CD4-positive, alpha-beta T cell treated with Interleukin-21 for 1 hour (primary cell): ENCODE measurements at regions not wholly inside any gene's neighbourhood (a gene's known extent, or its start where the extent isn't known, plus 50 kb on each side); places are given as distances from the start of the nearest gene placed in this dataset.

Source experiments
- DNase-seq: peaks from one replicate; pipeline ENCODE4 v3.0.0-alpha.2; 2020

GRCh38 chr2:240362826-240363745 is 72.4 kb upstream of the GPC1 start:
- no peak for DNase-seq

GRCh38 chr2:240363746-240364581 is 71.5 kb upstream of the GPC1 start:
- no peak for DNase-seq

GRCh38 chr2:240364582-240364960 is 70.9 kb upstream of the GPC1 start:
- no peak for DNase-seq

- no peak for DNase-seq
Measured at GRCh38 chr2:240364961-240365775, 70.3 kb upstream of the GPC1 start.

- DNase-seq = no peak
Measured at GRCh38 chr2:240365971-240366471, 69.4 kb upstream of the GPC1 start.

- no peak for DNase-seq
Measured at GRCh38 chr2:240366901-240367300, 68.6 kb upstream of the GPC1 start.

- no peak for DNase-seq
Measured at GRCh38 chr2:240367721-240368120, 67.7 kb upstream of the GPC1 start.

- DNase-seq = no peak
Measured at GRCh38 chr2:240368781-240369331, 66.6 kb upstream of the GPC1 start.

- no peak for DNase-seq
Measured at GRCh38 chr2:240369335-240369734, 66.1 kb upstream of the GPC1 start.

GRCh38 chr2:240369801-240370585 is 65.5 kb upstream of the GPC1 start:
- no peak for DNase-seq

- DNase-seq = no peak
Measured at GRCh38 chr2:240371129-240372000, 64.1 kb upstream of the GPC1 start.

GRCh38 chr2:240372101-240372500 is 63.4 kb upstream of the GPC1 start:
- DNase-seq = no peak

- no peak for DNase-seq
Measured at GRCh38 chr2:240373289-240373885, 62.1 kb upstream of the GPC1 start.

- DNase-seq = no peak
Measured at GRCh38 chr2:240374085-240374907, 61.2 kb upstream of the GPC1 start.

- no peak for DNase-seq
Measured at GRCh38 chr2:240375024-240375645, 60.3 kb upstream of the GPC1 start.

GRCh38 chr2:240376739-240377138 is 58.7 kb upstream of the GPC1 start:
- no peak for DNase-seq

- no peak for DNase-seq
Measured at GRCh38 chr2:240377366-240377765, 58.1 kb upstream of the GPC1 start.

GRCh38 chr2:240379089-240379636 is 56.3 kb upstream of the GPC1 start:
- DNase-seq = no peak
